ENCODE measurements at regions not wholly inside any gene's neighbourhood (a gene's known extent, or its start where the extent isn't known, plus 50 kb on each side); places are given as distances from the start of the nearest gene placed in this dataset.
"Not testable (repeated sequence)": the region's sequence is repeated elsewhere in the genome, so short reads cannot be mapped to it uniquely, and the experiment has no call there.

DNA sequence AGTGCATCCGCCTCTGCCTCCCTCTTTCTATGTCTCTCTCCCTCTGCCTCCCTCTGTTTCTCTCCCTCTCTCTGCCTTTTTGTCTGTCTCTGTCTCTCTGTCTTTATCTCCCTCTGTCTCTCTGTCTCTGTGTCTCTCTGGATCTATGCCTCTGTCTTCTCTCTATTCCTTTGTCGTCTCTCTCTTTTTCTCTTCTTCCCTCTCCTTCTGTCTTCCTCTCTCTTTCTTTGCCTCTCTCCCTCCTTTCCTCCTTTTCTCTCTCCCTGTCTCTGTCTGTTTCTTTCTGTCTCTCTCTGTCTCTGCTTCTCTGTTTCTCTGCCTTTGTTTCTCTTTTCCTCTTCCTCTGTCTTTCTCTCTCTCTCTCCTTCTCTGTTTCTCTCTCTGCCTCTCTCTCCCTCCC is 678.8 kb upstream of the NRP1 start:
- no peak for DNase-seq

- no peak for DNase-seq
Measured at GRCh38 chr10:34010891-34011290, 676.4 kb upstream of the NRP1 start.

DNA sequence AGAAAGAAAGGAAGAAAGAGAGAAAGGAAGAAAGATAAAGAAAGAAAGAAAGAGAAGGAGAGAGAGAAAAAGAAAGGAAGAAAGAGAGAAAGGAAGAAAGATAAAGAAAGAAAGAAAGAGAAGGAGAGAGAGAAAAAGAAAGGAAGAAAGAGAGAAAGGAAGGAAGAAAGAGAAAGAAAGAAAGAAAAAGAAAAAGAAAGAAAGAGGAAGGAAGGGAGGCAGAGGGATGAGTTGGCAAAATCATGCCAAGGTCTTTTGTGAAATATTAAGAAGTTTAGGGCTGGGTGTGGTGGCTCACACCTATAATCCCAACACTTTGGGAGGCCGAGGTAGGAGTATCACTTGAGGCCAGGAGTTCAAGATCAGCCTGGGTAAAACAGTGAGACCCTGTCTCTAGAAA is 675.8 kb upstream of the NRP1 start:
- DNase-seq: not testable (repeated sequence)

DNA sequence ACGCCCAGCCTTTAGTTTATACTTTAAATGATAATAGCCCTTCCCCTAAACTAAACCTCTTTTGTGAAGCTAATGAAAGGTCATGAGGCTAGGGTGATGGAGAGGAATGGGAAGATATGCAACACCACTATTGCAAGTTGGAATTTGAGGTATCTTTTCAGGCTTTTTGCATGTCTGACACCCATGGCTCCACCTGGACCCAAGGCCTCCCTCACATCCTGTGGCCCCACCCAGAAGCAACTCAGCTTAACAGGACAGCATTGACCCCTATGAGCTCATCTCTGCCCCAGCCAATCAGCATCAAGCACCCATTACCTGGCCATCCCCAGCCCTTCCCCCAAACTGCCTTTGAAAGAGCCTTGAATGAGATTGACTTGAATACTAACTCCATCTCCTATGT is 674.2 kb upstream of the NRP1 start:
- no peak for DNase-seq

GRCh38 chr10:34006471-34006870 is 672.0 kb upstream of the NRP1 start:
- DNase-seq: no peak

DNA sequence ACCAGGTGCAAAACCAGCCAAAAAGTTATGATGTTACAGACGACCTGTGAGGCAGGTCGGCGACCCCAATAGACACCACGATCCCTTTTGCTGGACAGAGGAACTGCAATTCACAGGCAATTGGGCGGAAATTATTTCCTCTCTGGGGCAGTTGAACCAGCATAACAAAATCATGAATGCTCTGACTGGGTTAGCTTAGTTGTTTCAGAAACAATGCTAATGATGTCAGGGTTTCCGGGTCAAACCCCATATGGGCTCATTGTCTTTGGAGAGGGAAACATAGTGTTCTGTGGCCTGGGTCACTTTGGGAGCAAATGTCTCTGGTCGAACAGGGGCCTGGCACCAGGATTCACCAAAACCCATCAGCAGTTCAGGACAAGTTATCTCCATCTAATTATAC is 669.1 kb upstream of the NRP1 start:
- DNase-seq: no peak

DNA sequence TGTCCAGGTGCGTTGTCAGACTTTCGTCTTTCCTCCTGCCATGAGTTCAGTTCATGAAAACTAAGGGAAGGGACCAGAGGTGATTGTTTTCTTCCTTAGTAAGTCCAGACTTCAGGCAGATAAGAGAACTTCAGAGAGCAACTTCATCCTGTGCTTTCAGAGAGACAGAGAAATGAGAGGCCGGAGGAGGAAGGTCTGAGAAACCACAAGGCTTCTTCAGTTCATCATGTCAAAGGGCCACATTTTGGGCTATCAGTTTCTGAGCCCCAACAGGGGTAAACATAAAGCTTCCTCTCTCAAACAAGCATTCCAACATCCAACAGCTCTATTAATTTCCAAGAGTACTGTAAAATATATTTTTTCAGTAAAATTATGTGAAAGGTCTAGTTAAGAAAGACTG is 668.4 kb upstream of the NRP1 start:
- no peak for DNase-seq

DNA sequence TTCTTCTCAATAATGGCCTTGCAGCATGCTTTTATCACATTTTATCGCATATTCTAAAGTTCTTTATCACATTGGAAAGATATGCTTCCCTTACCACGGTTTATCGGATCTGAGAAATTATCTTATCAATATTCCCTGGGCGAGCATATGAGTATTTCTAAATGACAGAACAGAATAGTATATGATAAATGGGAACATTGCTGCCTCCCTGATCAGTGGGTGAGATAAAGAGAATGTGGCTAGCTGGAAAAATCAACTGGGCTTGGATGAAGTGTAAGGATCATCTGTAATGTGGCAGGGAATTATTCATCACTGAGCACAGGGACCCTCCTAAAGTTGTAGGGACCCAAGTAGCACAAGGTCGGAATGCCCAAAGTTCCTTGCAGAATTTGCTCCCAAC is 667.4 kb upstream of the NRP1 start:
- no peak for DNase-seq

GRCh38 chr10:34001087-34001580 is 666.7 kb upstream of the NRP1 start:
- DNase-seq: no peak

DNA sequence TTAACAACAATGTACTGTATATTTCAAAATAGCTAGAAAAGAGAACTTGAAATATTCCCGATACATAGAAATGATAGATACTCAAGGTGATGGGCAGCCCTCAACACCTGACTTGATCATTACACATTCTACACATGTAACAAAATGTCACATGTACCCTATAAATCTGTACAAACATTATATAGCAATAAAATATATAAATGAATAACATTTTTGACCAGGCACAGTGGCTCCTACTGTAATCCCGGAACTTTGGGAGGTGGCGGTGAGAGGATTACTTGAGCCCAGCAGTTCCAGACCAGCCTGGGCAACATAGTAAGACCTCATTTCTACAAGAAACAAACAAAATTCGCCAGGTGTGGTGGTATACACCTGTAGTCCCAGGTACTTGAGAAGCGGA is 659.5 kb upstream of the NRP1 start:
- DNase-seq: no peak

DNA sequence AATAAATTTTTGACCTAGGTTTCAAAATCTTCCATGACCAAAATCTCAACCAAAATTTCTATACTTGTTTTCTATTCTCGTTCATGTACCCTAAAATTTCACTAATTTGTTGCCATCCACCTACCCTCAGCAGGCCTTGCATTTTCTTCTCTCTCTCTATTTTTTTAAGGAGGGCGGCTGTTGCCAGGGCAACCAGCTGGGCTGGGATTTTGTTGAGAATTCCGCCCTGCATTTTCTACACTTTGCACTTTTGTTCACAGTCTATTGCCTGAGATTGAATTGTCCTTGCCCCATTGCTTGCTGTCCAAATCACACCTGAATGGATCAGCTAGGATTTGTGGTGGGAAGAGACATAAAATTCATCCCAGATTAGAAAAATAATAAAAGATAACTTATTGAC is 657.5 kb upstream of the NRP1 start:
- DNase-seq: no peak

DNA sequence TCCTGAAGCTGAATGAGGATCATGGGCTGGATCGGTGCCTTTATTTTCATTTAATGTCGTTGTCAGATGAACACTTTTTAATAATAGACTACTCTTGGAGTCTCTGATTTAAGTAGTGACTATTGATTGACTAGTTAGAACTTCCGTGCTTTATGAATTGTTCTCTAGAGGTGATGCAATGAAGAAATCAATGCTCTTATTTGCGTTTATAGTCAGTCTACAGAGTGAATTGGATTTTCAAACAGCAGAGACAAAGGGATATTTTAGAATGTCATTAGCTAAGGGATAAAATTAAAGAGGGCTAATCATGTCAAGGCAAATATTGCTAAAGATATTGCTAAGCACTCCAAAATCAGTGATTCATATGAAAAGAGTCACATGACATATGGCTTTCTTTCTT is 652.0 kb upstream of the NRP1 start:
- DNase-seq: no peak

- no peak for DNase-seq
Measured at GRCh38 chr10:33986016-33986415, 651.5 kb upstream of the NRP1 start.

DNA sequence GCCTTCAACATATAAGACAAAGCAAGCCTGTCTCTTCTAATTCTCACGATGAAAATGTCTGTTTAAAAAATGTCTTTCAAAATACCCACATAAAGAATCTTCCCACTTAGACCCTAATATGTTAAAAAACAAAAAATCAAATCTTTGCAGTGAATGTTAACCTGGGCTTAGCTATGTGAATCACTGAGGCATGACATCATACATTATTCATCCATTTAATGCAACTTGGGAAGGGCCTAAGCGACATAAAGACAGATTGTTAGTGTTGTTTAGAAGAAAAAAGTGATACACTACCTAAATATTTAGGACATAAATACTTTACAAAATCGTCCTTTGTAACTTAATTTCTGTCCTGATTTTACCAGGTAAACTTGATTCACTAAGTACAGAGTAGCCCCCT is 648.5 kb upstream of the NRP1 start:
- DNase-seq: no peak

DNA sequence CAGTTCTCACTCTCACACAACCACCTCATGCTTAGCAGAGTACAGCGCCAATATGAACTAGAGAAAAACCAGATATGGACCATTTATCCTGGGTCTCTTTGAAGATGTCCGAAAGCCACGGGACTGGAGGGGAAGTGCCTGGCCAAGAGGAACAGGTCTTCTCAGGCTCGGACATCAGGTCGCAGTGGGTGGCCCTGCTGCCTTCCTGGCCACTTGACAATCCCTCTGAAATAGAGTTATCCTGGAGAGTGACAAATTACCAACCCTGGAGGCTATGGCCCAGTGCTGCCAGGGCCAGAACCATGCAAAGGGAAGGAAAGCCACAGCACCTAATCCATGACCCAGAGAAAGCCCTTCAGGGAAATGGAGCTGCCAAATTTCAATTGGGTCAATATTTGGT is 646.8 kb upstream of the NRP1 start:
- no peak for DNase-seq

GRCh38 chr10:33979195-33979594 is 644.7 kb upstream of the NRP1 start:
- no peak for DNase-seq

GRCh38 chr10:33975481-33975880 is 641.0 kb upstream of the NRP1 start:
- no peak for DNase-seq

- no peak for DNase-seq
Measured at GRCh38 chr10:33974976-33975478, 640.6 kb upstream of the NRP1 start.

- DNase-seq: no peak
Measured at GRCh38 chr10:33968983-33969382, 634.5 kb upstream of the NRP1 start.

GRCh38 chr10:33967606-33968120 is 633.2 kb upstream of the NRP1 start:
- DNase-seq: no peak

GRCh38 chr10:33966946-33967345 is 632.5 kb upstream of the NRP1 start:
- no peak for DNase-seq

- no peak for DNase-seq
Measured at GRCh38 chr10:33965795-33966581, 631.5 kb upstream of the NRP1 start.

DNA sequence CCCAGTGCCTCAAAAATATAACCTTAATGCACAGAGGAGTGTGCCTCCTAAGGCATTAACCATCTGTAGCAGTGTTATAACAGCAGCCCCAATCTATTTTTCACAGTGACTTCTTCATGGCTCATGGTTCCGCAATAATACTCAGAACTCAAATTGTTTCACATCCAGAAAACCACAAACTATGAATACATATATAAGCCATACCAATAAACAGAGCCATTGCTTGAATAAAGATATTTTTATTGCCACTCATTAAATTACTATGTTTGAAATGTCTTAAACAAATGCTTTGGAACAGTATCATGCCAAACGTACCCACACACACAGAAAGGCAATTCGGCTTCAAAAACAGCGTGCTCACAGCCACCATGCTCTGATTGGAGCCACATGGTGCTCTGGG is 629.3 kb upstream of the NRP1 start:
- DNase-seq: no peak

- DNase-seq: not testable (repeated sequence)
Measured at GRCh38 chr10:33956322-33956721, 621.9 kb upstream of the NRP1 start.

- no peak for DNase-seq
Measured at GRCh38 chr10:33955676-33956075, 621.2 kb upstream of the NRP1 start.

Measured in stimulated activated naive CD4-positive, alpha-beta T cell treated with Interleukin-2 at 50 U/mL for 16 hours (primary cell).